HCT116 (cell line): ENCODE measurements at regions not wholly inside any gene's neighbourhood (a gene's known extent, or its start where the extent isn't known, plus 50 kb on each side); places are given as distances from the start of the nearest gene placed in this dataset.

Experiments used
- ATAC-seq: fragments of 200-7000 bp; cut with Tn5 transposase; 2 replicates; pipeline ENCODE4 v1.9.1; 2020; ENCODE audit warnings: mild to moderate bottlenecking, moderate library complexity
- BruUV-seq: library from RNA; stranded (reverse); fragments of 400-500 nt; replicated peaks from 2 replicates; lab custom pipeline; 2021; lab: Mats Ljungman, UMichigan
- CTCF ChIA-PET: fragments of 300-600 bp; sonication (Branson Sonifier 250); formaldehyde crosslinking; loops from one replicate; lab custom pipeline; 2021; ENCODE audit warnings: antibody characterized with exemption; lab: Charles Lee
- POLR2A ChIA-PET: fragments of 300-600, 350-600 bp; sonication (Branson Sonifier 250); formaldehyde crosslinking; loops from one replicate; lab custom pipeline; 2021; ENCODE audit warnings: antibody characterized with exemption; lab: Charles Lee
- RAD21 ChIA-PET, 2 experiments: fragments of 300-600 bp; sonication (Branson Sonifier 250); formaldehyde crosslinking; loops; one replicate each; lab custom pipeline; 2023; ENCODE audit warnings: low total read pairs in 2 of 2; ENCODE audit not compliant: uncharacterized antibody in 2 of 2, unreplicated experiment in 2 of 2, low non-redundant PET in 1 of 2; lab: Charles Lee
- DNase-seq: peaks from one replicate; pipeline ENCODE4 v3.0.0-alpha.2; 2010; ENCODE audit warnings: low read depth, low spot score
- H2AFZ ChIP-seq: fragments of 200-600 bp; shearing (Covaris generic), sonication (generic); 2 replicates; pipeline ENCODE4 v1.6.1; 2017; ENCODE audit warnings: low read depth, mixed run types, mixed read lengths, antibody characterized with exemption, low read length; ENCODE audit not compliant: poor library complexity, severe bottlenecking
- H3K27ac ChIP-seq: 2 replicates; pipeline ENCODE4 v1.5.1; 2012; ENCODE audit warnings: low read depth, low read length
- H3K27me3 ChIP-seq: fragments of 200-600 bp; sonication (generic); 2 replicates; pipeline ENCODE4 v1.6.1; 2016; ENCODE audit warnings: mixed run types, low read length, mixed read lengths; ENCODE audit not compliant: insufficient read depth
- H3K36me3 ChIP-seq, 2 experiments: fragments of 200-500 bp in 1 of 2; fragments of 200-600 bp in 1 of 2; sonication (Bioruptor generic) in 1 of 2; sonication (generic) in 1 of 2; 2 replicates each; pipeline versions ENCODE4 v1.5.1 to v1.6.1; 2014 to 2016; ENCODE audit warnings: low read length in 2 of 2, inconsistent platforms in 1 of 2, mixed read lengths in 1 of 2, mixed run types in 1 of 2; ENCODE audit not compliant: insufficient read depth in 2 of 2, control insufficient read depth in 1 of 2
- H3K4me1 ChIP-seq, 2 experiments: fragments of 200-600 bp in 1 of 2; sonication (generic) in 1 of 2; 2 replicates each; pipeline versions ENCODE4 v1.5.1 to v1.6.1; 2012 to 2017; ENCODE audit warnings: low read length in 2 of 2, inconsistent platforms in 1 of 2, mild to moderate bottlenecking in 1 of 2, mixed read lengths in 1 of 2, mixed run types in 1 of 2, moderate library complexity in 1 of 2; ENCODE audit not compliant: insufficient read depth in 2 of 2, control insufficient read depth in 1 of 2
- H3K4me2 ChIP-seq: fragments of 200-600 bp; sonication (generic); 2 replicates; pipeline ENCODE4 v1.6.1; 2017; ENCODE audit warnings: mixed run types, low read length, mixed read lengths
- H3K4me3 ChIP-seq, 2 experiments: fragments of 200-600 bp in 1 of 2; sonication (generic) in 1 of 2; replicated peaks in 1 of 2; 2 replicates each; pipeline ENCODE4 v1.5.1; 2011 to 2016; ENCODE audit warnings: low read length in 2 of 2, control low read depth in 1 of 2, low read depth in 1 of 2, mild to moderate bottlenecking in 1 of 2, mixed read lengths in 1 of 2, mixed run types in 1 of 2
- H3K79me2 ChIP-seq: fragments of 200-600 bp; sonication (generic); 2 replicates; pipeline ENCODE4 v1.6.1; 2017; ENCODE audit warnings: mild to moderate bottlenecking, mixed run types, low read length, moderate library complexity, mixed read lengths; ENCODE audit not compliant: insufficient read depth
- H3K9ac ChIP-seq: fragments of 200-600 bp; sonication (generic); 2 replicates; pipeline ENCODE4 v1.6.1; 2016; ENCODE audit warnings: low read length, mixed read lengths
- H3K9me2 ChIP-seq: fragments of 200-600 bp; sonication (generic), shearing (Covaris generic); 2 replicates; pipeline ENCODE4 v1.6.1; 2017; ENCODE audit warnings: mixed run types, mild to moderate bottlenecking, moderate library complexity; ENCODE audit not compliant: insufficient read depth
- H3K9me3 ChIP-seq, 2 experiments: fragments of 200-500 bp in 1 of 2; fragments of 200-600 bp in 1 of 2; sonication (Bioruptor generic) in 1 of 2; sonication (generic) in 1 of 2; 2 replicates each; pipeline ENCODE4 v1.6.1; 2014 to 2017; ENCODE audit warnings: low read length in 2 of 2, mixed read lengths in 2 of 2, inconsistent platforms in 1 of 2, low read depth in 1 of 2, mild to moderate bottlenecking in 1 of 2, mixed run types in 1 of 2, moderate library complexity in 1 of 2; ENCODE audit not compliant: control insufficient read depth in 1 of 2, insufficient read depth in 1 of 2
- H4K20me1 ChIP-seq: fragments of 200-600 bp; sonication (generic), shearing (Covaris generic); 2 replicates; pipeline ENCODE4 v1.6.1; 2017; ENCODE audit warnings: mixed run types, mild to moderate bottlenecking, moderate library complexity; ENCODE audit not compliant: insufficient read depth
- ATF3 ChIP-seq: IDR thresholded peaks from 2 replicates; pipeline ENCODE4 v1.6.1; 2012
- CEBPB ChIP-seq: IDR thresholded peaks from 2 replicates; pipeline ENCODE4 v1.6.1; 2012; ENCODE audit warnings: low read depth
- EGR1 ChIP-seq: IDR thresholded peaks from 2 replicates; pipeline ENCODE4 v1.6.1; 2012; ENCODE audit warnings: low read depth
- ELF1 ChIP-seq: IDR thresholded peaks from 2 replicates; pipeline ENCODE4 v1.6.1; 2012; ENCODE audit warnings: low read depth, borderline replicate concordance
- EZH2 ChIP-seq: fragments of 200-600 bp; sonication (generic); IDR thresholded peaks from 2 replicates; pipeline ENCODE4 v1.6.1; 2017; ENCODE audit warnings: antibody characterized with exemption, mixed run types
- FOSL1 ChIP-seq: IDR thresholded peaks from 2 replicates; pipeline ENCODE4 v1.6.1; 2012; ENCODE audit warnings: low read depth
- JUND ChIP-seq: IDR thresholded peaks from 2 replicates; pipeline ENCODE4 v1.6.1; 2012
- MAX ChIP-seq: IDR thresholded peaks from 2 replicates; pipeline ENCODE4 v1.6.1; 2012
- POLR2A ChIP-seq: IDR thresholded peaks from 2 replicates; pipeline ENCODE4 v1.7.0; 2011; ENCODE audit warnings: borderline replicate concordance; ENCODE audit not compliant: insufficient read depth, insufficient read length; ENCODE audit errors: extremely low read depth
- POLR2AphosphoS5 ChIP-seq: IDR thresholded peaks from 2 replicates; pipeline ENCODE4 v1.6.1; 2011; ENCODE audit warnings: mild to moderate bottlenecking, low read depth, low read length, moderate library complexity
- RAD21 ChIP-seq: IDR thresholded peaks from 2 replicates; pipeline ENCODE4 v1.6.1; 2012; ENCODE audit warnings: low read depth, mild to moderate bottlenecking
- REST ChIP-seq: IDR thresholded peaks from 2 replicates; pipeline ENCODE4 v1.6.1; 2012; ENCODE audit warnings: low read depth
- SIN3A ChIP-seq: IDR thresholded peaks from 2 replicates; pipeline ENCODE4 v1.6.1; 2012; ENCODE audit warnings: low read depth
- TCF7L2 ChIP-seq: IDR thresholded peaks from 2 replicates; pipeline ENCODE4 v1.7.0; 2011; ENCODE audit warnings: borderline replicate concordance, inconsistent platforms; ENCODE audit not compliant: insufficient read depth, insufficient read length; ENCODE audit errors: extremely low read depth
- ZNF274 ChIP-seq: fragments of 200-500 bp; sonication (Bioruptor generic); IDR thresholded peaks from 2 replicates; pipeline ENCODE4 v1.6.1; 2014; ENCODE audit warnings: mild to moderate bottlenecking, low read depth, low read length, inconsistent platforms
- intact Hi-C: fragments of 100-400 bp; cut with micrococcal nuclease; formaldehyde crosslinking; loops from 2 replicates; pipeline ENCODE4 v1.10.0; 2022

- H3K27me3 ChIP-seq, result 0 out of 2 replicates have a peak, but pooled peaks cover 6% of the 10 kb centered on the region
- H3K27ac ChIP-seq, result no peak overlapping the region
- ChIA-PET CTCF (interaction anchor here (0.9 to 2.0 kb wide), 5 partner anchors 49 to 474 kb away, joined by 3 to 11 read pairs (median 5); no protein-coding TSS in a partner anchor), RAD21 (interaction anchor here (1.4 kb wide), 2 partner anchors 49 to 191 kb away, joined by 4 to 5 read pairs; no protein-coding TSS in a partner anchor), POLR2A (no interaction called here)
- no peak overlapping the region for H3K9ac ChIP-seq
- no peaks in the 10 kb centered on the region for H3K36me3 ChIP-seq
- H3K4me1 ChIP-seq, result no peaks in the 10 kb centered on the region
- no peak for ATAC-seq
- H3K4me2 ChIP-seq, result no peak overlapping the region
- no peaks in the 10 kb centered on the region for H3K9me3 ChIP-seq
- no peak for TF ChIP-seq SIN3A
- no peak for TF ChIP-seq FOSL1
- H4K20me1 ChIP-seq, result no peaks in the 10 kb centered on the region
- H2AFZ ChIP-seq, result no peak overlapping the region
- intact Hi-C loops, result loop anchor here (1.0 to 5.0 kb wide), 8 partner anchors 176 to 1353 kb away; no protein-coding TSS in a partner anchor
- H3K4me3 ChIP-seq, result no peak overlapping the region
- no peaks in the 10 kb centered on the region for H3K9me2 ChIP-seq
- H3K79me2 ChIP-seq, result no peaks in the 10 kb centered on the region
- BruUV-seq, result no TSS peak
- DNase-seq, result no peak
These were observed 82.2 kb downstream of the BUD13 start for GRCh38 chr11:116690611-116691010.

- H3K79me2 ChIP-seq, result no peaks in the 10 kb centered on the region
- H3K4me1 ChIP-seq, result no peaks in the 10 kb centered on the region
- 0 out of 2 replicates have a peak, but pooled peaks cover 8% of the 10 kb centered on the region for H3K27me3 ChIP-seq
- H4K20me1 ChIP-seq, result no peaks in the 10 kb centered on the region
- no peaks in the 10 kb centered on the region for H3K9me2 ChIP-seq
- intact Hi-C loops, result loop anchor here (2.0 to 5.0 kb wide), 4 partner anchors 332 to 1352 kb away; no protein-coding TSS in a partner anchor
- no peak overlapping the region for H3K4me3 ChIP-seq
- ATAC-seq, result no peak
- CTCF ChIA-PET, result interaction anchor here (1.3 kb wide), 1 partner anchor 176 kb away, joined by 3 read pairs; no protein-coding TSS in a partner anchor
- H3K27ac ChIP-seq, result no peak overlapping the region
- no peaks in the 10 kb centered on the region for H3K9me3 ChIP-seq
- no peaks in the 10 kb centered on the region for H3K36me3 ChIP-seq
- RAD21 ChIA-PET, result no interaction called here
- H2AFZ ChIP-seq, result no peak overlapping the region
- no peak overlapping the region for H3K4me2 ChIP-seq
- POLR2A ChIA-PET, result no interaction called here
- TF ChIP-seq EZH2 (no peak), EGR1 (no peak), REST (no peak), CEBPB (no peak), ELF1 (no peak), ATF3 (no peak), TCF7L2 (no peak), POLR2AphosphoS5 (no peak), SIN3A (no peak), ZNF274 (no peak), RAD21 (no peak), JUND (no peak), POLR2A (no peak), MAX (no peak)
- BruUV-seq, result no TSS peak
- H3K9ac ChIP-seq, result no peak overlapping the region
- DNase-seq, result no peak
These were observed 83.2 kb downstream of the BUD13 start for GRCh38 chr11:116689413-116690127.
